Subcutaneous abdominal adipose tissue (tissue), 5 donors: ENCODE measurements at regions not wholly inside any gene's neighbourhood (a gene's known extent, or its start where the extent isn't known, plus 50 kb on each side); places are given as distances from the start of the nearest gene placed in this dataset.
"Not testable (repeated sequence)": the region's sequence is repeated elsewhere in the genome, so short reads cannot be mapped to it uniquely, and the experiment has no call there.

ENCODE experiments used
- H3K27ac ChIP-seq: one replicate; pipeline ENCODE4 v1.7.0; 2013; ENCODE audit warnings: low read depth, mild to moderate bottlenecking, inconsistent platforms, low read length, moderate library complexity
- H3K27me3 ChIP-seq, 5 donors: one replicate each; pipeline ENCODE4 v1.7.0; 2013; ENCODE audit warnings: low read length in 5 of 5, inconsistent platforms in 1 of 5; ENCODE audit not compliant: control insufficient read depth in 5 of 5, insufficient read depth in 4 of 5
- H3K36me3 ChIP-seq, 5 donors: one replicate each; pipeline ENCODE4 v1.7.0; 2013; ENCODE audit warnings: low read length in 5 of 5; ENCODE audit not compliant: control insufficient read depth in 5 of 5, insufficient read depth in 5 of 5
- H3K4me1 ChIP-seq, 5 donors: one replicate each; pipeline ENCODE4 v1.7.0; 2013; ENCODE audit warnings: low read length in 5 of 5, mild to moderate bottlenecking in 3 of 5, moderate library complexity in 1 of 5; ENCODE audit not compliant: control insufficient read depth in 5 of 5, insufficient read depth in 5 of 5
- H3K4me3 ChIP-seq, 5 donors: one replicate each; pipeline ENCODE4 v1.7.0; 2013; ENCODE audit warnings: low read length in 5 of 5, low read depth in 1 of 5
- H3K9ac ChIP-seq, 5 donors: one replicate each; pipeline ENCODE4 v1.7.0; 2013; ENCODE audit warnings: low read length in 5 of 5, mild to moderate bottlenecking in 4 of 5, moderate library complexity in 3 of 5
- H3K9me3 ChIP-seq, 5 donors: one replicate each; pipeline ENCODE4 v1.7.0; 2013; ENCODE audit warnings: low read length in 5 of 5; ENCODE audit not compliant: control insufficient read depth in 5 of 5
- donor health status: healthy.
- donor health status: healthy.
- donor health status: healthy.
- donor health status: healthy.
- donor health status: healthy.

GRCh38 chr21:20469361-20469760 lies 528.8 kb upstream of the NCAM2 start:
- H3K4me1 ChIP-seq = no peaks in the 10 kb centered on the region
- no peak overlapping the region for H3K9ac ChIP-seq
- H3K27ac ChIP-seq = no peak overlapping the region
- H3K9me3 ChIP-seq = no peaks in the 10 kb centered on the region
- H3K4me3 ChIP-seq = no peak overlapping the region
- H3K27me3 ChIP-seq = no peaks in the 10 kb centered on the region
- H3K36me3 ChIP-seq = no peaks in the 10 kb centered on the region

- no peak overlapping the region for H3K4me3 ChIP-seq
- no peak overlapping the region for H3K9ac ChIP-seq
Observed at GRCh38 chr21:20486303-20486702, 511.9 kb upstream of the NCAM2 start.

DNA sequence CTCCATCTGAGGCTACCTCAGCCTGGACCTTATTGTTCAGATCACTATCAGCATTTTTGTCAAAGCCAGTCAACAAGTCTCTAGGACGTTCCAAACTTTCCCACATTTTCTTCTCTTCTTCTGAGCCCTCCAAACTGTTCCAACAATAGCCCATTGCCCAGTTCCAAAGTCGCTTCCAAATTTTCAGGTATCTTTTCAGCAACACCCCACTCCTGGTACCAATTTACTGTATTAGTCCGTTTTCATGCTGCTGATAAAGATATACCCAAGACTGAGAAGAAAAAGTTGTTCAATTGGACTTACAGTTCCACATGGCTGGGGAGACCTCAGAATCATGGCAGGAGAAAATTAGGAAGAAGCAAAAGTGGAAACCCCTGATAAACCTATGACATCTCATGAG lies 495.3 kb upstream of the NCAM2 start:
- H3K27me3 ChIP-seq, H3K36me3 ChIP-seq, H3K27ac ChIP-seq, H3K4me1 ChIP-seq, H3K4me3 ChIP-seq, H3K9ac ChIP-seq: not testable (repeated sequence)
- H3K9me3 ChIP-seq = peaks cover 0 to 17% (median 11%) of the 10 kb centered on the region in 5 donors

More at GRCh38 chr21:20486303-20486702, 511.9 kb upstream of the NCAM2 start:
- no peaks in the 10 kb centered on the region for H3K27me3 ChIP-seq
- no peaks in the 10 kb centered on the region for H3K4me1 ChIP-seq
- no peaks in the 10 kb centered on the region for H3K36me3 ChIP-seq
- no peak overlapping the region for H3K27ac ChIP-seq
- H3K9me3 ChIP-seq = no peaks in the 10 kb centered on the region

DNA sequence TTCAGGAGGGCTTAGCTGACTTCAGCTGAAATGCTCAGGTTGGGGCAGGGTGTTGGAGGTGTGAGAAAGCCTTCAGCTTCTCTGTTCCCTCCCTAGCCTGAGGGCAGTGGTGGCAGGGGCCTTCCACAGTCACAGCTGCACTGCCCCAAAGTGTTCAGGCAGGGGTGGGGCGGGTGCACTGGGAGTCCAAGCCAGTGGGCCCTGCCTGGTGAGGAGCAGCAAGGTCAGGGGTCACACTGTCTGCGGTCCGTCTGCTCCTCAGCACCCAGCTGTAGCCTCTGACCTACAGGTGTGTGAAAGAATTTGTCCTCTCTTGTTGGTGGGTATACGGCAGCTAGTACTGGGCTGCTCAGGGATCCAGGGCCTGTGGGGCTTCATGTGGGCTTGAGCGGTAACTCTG lies 490.4 kb upstream of the NCAM2 start:
- Histone ChIP-seq H3K4me1 (peaks cover 0 to 14% (median 10%) of the 10 kb centered on the region in 5 donors), H3K4me3 (no peak overlapping the region), H3K9ac (no peak overlapping the region), H3K36me3 (no peaks in the 10 kb centered on the region), H3K27ac (no peak overlapping the region), H3K27me3 (no peaks in the 10 kb centered on the region), H3K9me3 (peaks cover 0 to 8% (median 5%) of the 10 kb centered on the region in 5 donors)

- peaks cover 0 to 6% (median 0%) of the 10 kb centered on the region in 5 donors for H3K9me3 ChIP-seq
Observed at GRCh38 chr21:20511216-20511880, 486.9 kb upstream of the NCAM2 start.

DNA sequence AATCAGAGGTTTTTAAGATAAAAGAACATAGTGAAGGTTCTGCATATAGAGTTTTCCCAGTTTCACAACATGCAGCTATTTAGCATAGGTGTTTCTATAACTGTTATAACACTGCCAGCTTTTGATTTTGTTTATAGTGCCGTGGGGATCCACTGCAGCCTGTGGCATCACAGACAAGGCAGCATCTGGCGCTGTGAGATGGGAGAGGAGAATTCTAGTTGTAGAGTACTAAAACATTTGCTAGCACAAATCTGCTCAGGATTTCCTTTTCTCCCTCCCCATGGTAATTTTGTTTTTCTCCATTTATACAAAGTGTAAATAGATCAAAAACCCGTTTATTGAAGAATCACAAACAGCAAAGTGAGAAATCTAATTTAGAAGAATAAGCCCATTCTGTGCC lies 482.8 kb upstream of the NCAM2 start:
- Histone ChIP-seq H3K4me1 (peaks cover 0 to 14% (median 10%) of the 10 kb centered on the region in 5 donors), H3K4me3 (no peak overlapping the region), H3K27me3 (no peaks in the 10 kb centered on the region), H3K27ac (no peak overlapping the region), H3K9ac (no peak overlapping the region), H3K36me3 (no peaks in the 10 kb centered on the region), H3K9me3 (no peaks in the 10 kb centered on the region)

More at GRCh38 chr21:20511216-20511880, 486.9 kb upstream of the NCAM2 start:
- Histone ChIP-seq H3K4me1 (peaks cover 0 to 14% (median 10%) of the 10 kb centered on the region in 5 donors), H3K4me3 (no peak overlapping the region), H3K9ac (no peak overlapping the region), H3K27ac (no peak overlapping the region), H3K36me3 (no peaks in the 10 kb centered on the region), H3K27me3 (no peaks in the 10 kb centered on the region)

- Histone ChIP-seq H3K9me3 (no peaks in the 10 kb centered on the region), H3K4me3 (no peak overlapping the region), H3K4me1 (no peaks in the 10 kb centered on the region), H3K27ac (no peak overlapping the region), H3K36me3 (no peaks in the 10 kb centered on the region), H3K9ac (no peak overlapping the region), H3K27me3 (no peaks in the 10 kb centered on the region)
Observed at GRCh38 chr21:20519076-20519475, 479.1 kb upstream of the NCAM2 start.

GRCh38 chr21:20522611-20523010 lies 475.6 kb upstream of the NCAM2 start:
- no peak overlapping the region for H3K4me3 ChIP-seq
- no peak overlapping the region for H3K9ac ChIP-seq
- no peaks in the 10 kb centered on the region for H3K27me3 ChIP-seq
- H3K36me3 ChIP-seq = no peaks in the 10 kb centered on the region
- H3K4me1 ChIP-seq = no peaks in the 10 kb centered on the region
- no peak overlapping the region for H3K27ac ChIP-seq
- H3K9me3 ChIP-seq = no peaks in the 10 kb centered on the region

DNA sequence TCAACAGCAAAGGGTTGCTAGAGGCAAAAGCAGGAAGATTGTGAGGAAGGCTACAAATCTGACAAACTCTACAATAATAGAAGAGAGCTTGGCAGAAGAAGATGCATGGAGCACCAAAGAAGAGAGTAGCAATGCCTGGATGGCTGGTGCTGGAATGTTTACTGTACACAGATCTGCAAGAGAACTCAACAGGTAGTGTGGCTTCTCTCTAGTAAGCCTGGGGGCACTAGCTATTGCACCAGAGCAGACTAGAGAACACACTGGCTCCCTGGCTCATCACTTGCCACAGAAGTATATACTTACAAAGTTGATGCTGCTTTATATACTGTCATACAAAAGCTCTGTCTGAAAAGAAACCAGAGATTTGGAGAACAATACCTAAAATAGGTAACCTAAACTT lies 475.0 kb upstream of the NCAM2 start:
- Histone ChIP-seq H3K27ac (no peak overlapping the region), H3K4me1 (no peaks in the 10 kb centered on the region), H3K4me3 (no peak overlapping the region), H3K27me3 (no peaks in the 10 kb centered on the region), H3K36me3 (no peaks in the 10 kb centered on the region), H3K9me3 (no peaks in the 10 kb centered on the region), H3K9ac (no peak overlapping the region)

DNA sequence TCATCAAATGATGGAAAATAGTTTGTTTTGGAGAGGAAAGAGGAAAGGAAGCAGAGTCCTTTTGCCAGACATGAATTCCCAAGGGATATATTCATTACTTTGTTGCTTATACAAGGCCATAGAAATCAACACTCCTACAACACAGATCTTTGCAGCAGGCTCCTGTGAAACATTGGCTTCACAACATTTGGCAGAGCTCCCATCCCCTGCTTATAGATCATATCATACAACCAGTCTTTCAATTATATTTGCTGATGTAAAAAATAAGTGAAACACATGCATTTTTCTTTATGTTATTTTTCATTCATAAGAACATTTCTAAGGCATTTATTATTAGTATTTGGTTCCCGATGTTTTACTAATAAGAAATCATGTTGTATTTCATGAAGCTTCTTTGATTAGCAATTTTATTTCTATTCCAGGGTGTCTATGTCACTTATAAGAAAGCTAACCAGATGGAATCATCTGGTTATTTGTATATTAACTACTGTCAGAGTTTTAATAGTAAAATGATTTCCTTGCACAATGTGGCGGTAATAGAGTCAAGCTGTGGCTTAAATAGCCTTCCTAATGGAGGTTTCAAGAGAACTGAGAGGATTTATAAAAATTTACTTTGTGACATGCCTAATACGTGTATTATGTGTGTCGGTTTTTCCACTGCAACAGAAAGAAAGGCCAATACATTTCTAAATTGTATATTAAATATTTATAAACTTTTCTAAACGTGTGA lies 470.3 kb upstream of the NCAM2 start:
- Histone ChIP-seq H3K27me3 (no peaks in the 10 kb centered on the region), H3K4me1 (no peaks in the 10 kb centered on the region), H3K9ac (no peak overlapping the region), H3K9me3 (no peaks in the 10 kb centered on the region), H3K36me3 (no peaks in the 10 kb centered on the region), H3K27ac (no peak overlapping the region), H3K4me3 (no peak overlapping the region)
